ENCODE measurements at regions not wholly inside any gene's neighbourhood (a gene's known extent, or its start where the extent isn't known, plus 50 kb on each side); places are given as distances from the start of the nearest gene placed in this dataset.

DNA sequence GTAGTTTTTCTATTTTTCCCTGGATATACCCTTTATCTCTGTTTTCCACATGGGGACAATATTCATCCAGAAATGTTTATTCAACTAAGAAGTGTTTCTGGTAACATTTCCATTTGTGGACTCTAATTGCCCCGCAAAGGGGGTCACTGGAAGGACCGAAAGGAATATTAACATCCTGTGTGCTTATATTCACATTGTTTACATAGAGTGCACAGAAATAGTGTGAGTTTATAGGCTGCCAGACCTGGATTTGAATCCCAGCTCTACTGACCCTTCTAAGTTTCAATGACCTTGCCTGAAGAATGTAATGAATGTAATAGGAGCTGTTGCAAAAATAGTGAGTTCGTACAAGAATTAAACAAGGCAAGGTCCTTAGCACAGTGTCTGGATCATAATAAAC is 152.9 kb upstream of the NCKAP5 start:
- TF ChIP-seq, protein P1, sequence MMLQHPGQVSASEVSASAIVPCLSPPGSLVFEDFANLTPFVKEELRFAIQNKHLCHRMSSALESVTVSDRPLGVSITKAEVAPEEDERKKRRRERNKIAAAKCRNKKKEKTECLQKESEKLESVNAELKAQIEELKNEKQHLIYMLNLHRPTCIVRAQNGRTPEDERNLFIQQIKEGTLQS (IDR thresholded peaks at IDR 0.05; ENCODE audit: insufficient read depth, low read depth, low read length), result no peak
- TF ChIP-seq BRCA1 (IDR thresholded peaks at IDR 0.05; ENCODE audit: low read depth, low read length) (no peak), NANOG (IDR thresholded peaks at IDR 0.05; ENCODE audit: insufficient read depth, low read depth, low read length, poor library complexity, severe bottlenecking) (no peak), POLR2AphosphoS5 (IDR thresholded peaks at IDR 0.05; ENCODE audit: low read depth, low read length) (no peak), YY1 (IDR thresholded peaks at IDR 0.05; ENCODE audit: low read depth, low read length) (no peak), CREB1 (IDR thresholded peaks at IDR 0.05) (no peak)

Measured in H1 (cell line).